OCI-LY7 (cell line): ENCODE measurements at regions not wholly inside any gene's neighbourhood (a gene's known extent, or its start where the extent isn't known, plus 50 kb on each side); places are given as distances from the start of the nearest gene placed in this dataset.
"Not testable (repeated sequence)": the region's sequence is repeated elsewhere in the genome, so short reads cannot be mapped to it uniquely, and the experiment has no call there.

ENCODE experiments used
- BruUV-seq: library from RNA; stranded (reverse); fragments of 400-500 nt; replicated peaks from 2 replicates; lab custom pipeline; 2021; lab: Mats Ljungman, UMichigan
- CTCF ChIA-PET: fragments of 300-600 bp; sonication (Branson Sonifier 250); formaldehyde crosslinking; loops from one replicate; lab custom pipeline; 2022; ENCODE audit warnings: antibody characterized with exemption; ENCODE audit not compliant: unreplicated experiment; lab: Charles Lee
- POLR2A ChIA-PET: fragments of 300-600 bp; sonication (Branson Sonifier 250); formaldehyde crosslinking; loops from one replicate; lab custom pipeline; 2022; ENCODE audit warnings: antibody characterized with exemption; lab: Charles Lee
- DNase-seq: peaks from one replicate; pipeline ENCODE4 v3.0.0-alpha.2; 2015; ENCODE audit warnings: low spot score
- H2AFZ ChIP-seq: fragments of 200-600 bp; sonication (generic), shearing (Covaris generic); 2 replicates; pipeline ENCODE4 v1.6.1; 2014; ENCODE audit warnings: mild to moderate bottlenecking, antibody characterized with exemption, low read length, moderate library complexity
- H3K27ac ChIP-seq: fragments of 200-600 bp; sonication (generic); 2 replicates; pipeline ENCODE4 v1.5.1; 2014; ENCODE audit warnings: mixed run types, low read depth, mild to moderate bottlenecking, moderate library complexity, low read length, inconsistent platforms; ENCODE audit not compliant: poor library complexity, severe bottlenecking
- H3K36me3 ChIP-seq: fragments of 200-600 bp; sonication (generic); 2 replicates; pipeline ENCODE4 v1.6.1; 2014; ENCODE audit warnings: mild to moderate bottlenecking, antibody characterized with exemption, low read length, moderate library complexity, mixed read lengths; ENCODE audit not compliant: insufficient read depth
- H3K4me1 ChIP-seq: fragments of 200-600 bp; sonication (generic); 2 replicates; pipeline ENCODE4 v1.5.1; 2014; ENCODE audit warnings: mild to moderate bottlenecking, low read length; ENCODE audit not compliant: insufficient read depth, poor library complexity, severe bottlenecking
- H3K4me2 ChIP-seq: fragments of 200-600 bp; sonication (generic); 2 replicates; pipeline ENCODE4 v1.6.1; 2014; ENCODE audit warnings: mild to moderate bottlenecking, low read length
- H3K4me3 ChIP-seq: fragments of 200-600 bp; sonication (generic); 2 replicates; pipeline ENCODE4 v1.5.1; 2014; ENCODE audit warnings: mild to moderate bottlenecking, low read depth, low read length; ENCODE audit not compliant: poor library complexity, severe bottlenecking
- H3K79me2 ChIP-seq: fragments of 200-600 bp; sonication (generic); 2 replicates; pipeline ENCODE4 v1.6.1; 2016; ENCODE audit warnings: low read depth, mild to moderate bottlenecking, low read length, moderate library complexity, mixed read lengths; ENCODE audit not compliant: insufficient read depth
- H3K9me2 ChIP-seq: fragments of 200-600 bp; sonication (generic); 2 replicates; pipeline ENCODE4 v1.6.1; 2016; ENCODE audit warnings: mild to moderate bottlenecking, low read length, mixed read lengths; ENCODE audit not compliant: insufficient read depth
- H3K9me3 ChIP-seq: fragments of 200-600 bp; sonication (generic); 2 replicates; pipeline ENCODE4 v1.6.1; 2014; ENCODE audit warnings: mild to moderate bottlenecking, mixed run types, low read length, mixed read lengths
- H4K20me1 ChIP-seq: fragments of 200-600 bp; sonication (generic); 2 replicates; pipeline ENCODE4 v1.6.1; 2014; ENCODE audit warnings: mild to moderate bottlenecking, antibody characterized with exemption, low read length, moderate library complexity, mixed read lengths; ENCODE audit not compliant: insufficient read depth
- intact Hi-C: fragments of 100-400 bp; cut with micrococcal nuclease; formaldehyde crosslinking; loops from one replicate; pipeline ENCODE4 v1.10.0; 2022; ENCODE audit not compliant: unreplicated experiment

DNA sequence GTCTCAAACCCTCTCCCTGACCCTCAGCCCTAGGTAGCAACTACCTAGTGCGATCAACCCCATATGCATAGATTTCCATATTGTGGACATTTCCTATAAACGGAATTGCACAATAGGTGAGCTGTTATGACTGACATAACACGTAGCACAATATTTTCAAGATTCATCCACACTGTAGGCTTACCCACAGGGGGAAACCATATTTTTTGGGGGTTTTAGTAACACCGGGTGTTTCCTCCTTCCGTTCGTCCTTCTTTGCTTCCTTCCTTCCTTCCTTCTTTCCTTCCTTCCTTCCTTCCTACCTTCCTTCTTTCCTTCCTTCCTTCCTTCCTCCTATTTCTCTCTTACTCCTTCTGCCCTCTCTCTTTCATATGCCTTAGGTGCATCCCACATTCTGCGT, 524.2 kb downstream of the CWH43 start:
- H3K4me2 ChIP-seq, H3K27ac ChIP-seq, H2AFZ ChIP-seq, DNase-seq, H3K9me2 ChIP-seq, H3K4me1 ChIP-seq, H4K20me1 ChIP-seq, CTCF ChIA-PET, H3K79me2 ChIP-seq, POLR2A ChIA-PET, BruUV-seq, intact Hi-C loops, H3K4me3 ChIP-seq, H3K36me3 ChIP-seq: not testable (repeated sequence)
- peaks cover 13% of the 10 kb centered on the region for H3K9me3 ChIP-seq

DNA sequence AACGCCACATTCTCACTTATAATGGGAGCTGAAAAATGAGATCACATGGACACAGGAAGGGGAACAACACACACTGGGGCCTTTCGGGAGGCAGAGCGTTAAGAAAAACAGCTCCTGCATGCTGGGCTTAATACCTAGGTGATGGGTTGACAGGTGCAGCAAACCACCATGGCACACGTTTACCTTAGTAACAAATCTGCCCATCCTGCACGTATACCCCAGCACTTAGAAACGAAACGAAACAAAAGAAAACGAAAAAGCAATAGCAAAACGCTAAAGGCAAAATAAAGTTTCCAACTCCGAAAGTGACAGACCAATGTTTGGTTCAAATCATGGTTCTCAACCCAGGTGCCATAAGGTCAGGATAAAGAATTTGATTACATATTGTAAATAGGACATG, 525.3 kb downstream of the CWH43 start:
- H3K27ac ChIP-seq, H3K36me3 ChIP-seq, H3K79me2 ChIP-seq, BruUV-seq, H3K4me3 ChIP-seq, H3K4me1 ChIP-seq, CTCF ChIA-PET, H2AFZ ChIP-seq, POLR2A ChIA-PET, H3K9me2 ChIP-seq, intact Hi-C loops, H3K4me2 ChIP-seq, H4K20me1 ChIP-seq: not testable (repeated sequence)
- DNase-seq = peak; percentile 0
- peaks cover 13% of the 10 kb centered on the region for H3K9me3 ChIP-seq

DNA sequence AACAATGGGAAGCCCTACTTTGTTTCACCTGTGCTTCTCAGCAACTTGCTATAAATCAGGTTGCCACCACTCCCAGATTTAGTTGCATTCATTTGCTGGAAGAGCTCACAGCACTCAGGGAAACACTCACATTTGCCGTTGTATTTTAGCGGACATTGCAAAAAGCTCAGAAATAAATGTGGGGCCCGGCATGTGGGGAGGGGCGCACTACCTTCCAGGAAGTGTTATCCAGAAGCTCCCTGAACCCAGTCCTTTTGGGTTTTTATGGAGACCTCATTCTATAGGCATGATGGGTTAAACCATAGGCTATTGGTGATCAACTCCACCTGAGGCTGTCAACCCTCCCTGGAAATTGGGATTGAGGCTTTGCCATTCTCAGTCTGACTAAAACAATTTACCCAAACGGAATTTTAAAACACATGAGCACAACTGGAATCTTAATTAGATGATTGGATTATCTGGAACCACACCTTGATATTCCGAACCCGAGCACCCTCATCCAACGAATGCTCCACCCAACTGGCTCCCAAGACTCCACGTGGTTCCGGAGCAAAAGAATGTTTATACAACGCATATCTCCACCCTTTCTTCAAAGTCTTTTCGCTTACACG, 525.9 kb downstream of the CWH43 start:
- BruUV-seq, CTCF ChIA-PET, POLR2A ChIA-PET: not testable (repeated sequence)

DNA sequence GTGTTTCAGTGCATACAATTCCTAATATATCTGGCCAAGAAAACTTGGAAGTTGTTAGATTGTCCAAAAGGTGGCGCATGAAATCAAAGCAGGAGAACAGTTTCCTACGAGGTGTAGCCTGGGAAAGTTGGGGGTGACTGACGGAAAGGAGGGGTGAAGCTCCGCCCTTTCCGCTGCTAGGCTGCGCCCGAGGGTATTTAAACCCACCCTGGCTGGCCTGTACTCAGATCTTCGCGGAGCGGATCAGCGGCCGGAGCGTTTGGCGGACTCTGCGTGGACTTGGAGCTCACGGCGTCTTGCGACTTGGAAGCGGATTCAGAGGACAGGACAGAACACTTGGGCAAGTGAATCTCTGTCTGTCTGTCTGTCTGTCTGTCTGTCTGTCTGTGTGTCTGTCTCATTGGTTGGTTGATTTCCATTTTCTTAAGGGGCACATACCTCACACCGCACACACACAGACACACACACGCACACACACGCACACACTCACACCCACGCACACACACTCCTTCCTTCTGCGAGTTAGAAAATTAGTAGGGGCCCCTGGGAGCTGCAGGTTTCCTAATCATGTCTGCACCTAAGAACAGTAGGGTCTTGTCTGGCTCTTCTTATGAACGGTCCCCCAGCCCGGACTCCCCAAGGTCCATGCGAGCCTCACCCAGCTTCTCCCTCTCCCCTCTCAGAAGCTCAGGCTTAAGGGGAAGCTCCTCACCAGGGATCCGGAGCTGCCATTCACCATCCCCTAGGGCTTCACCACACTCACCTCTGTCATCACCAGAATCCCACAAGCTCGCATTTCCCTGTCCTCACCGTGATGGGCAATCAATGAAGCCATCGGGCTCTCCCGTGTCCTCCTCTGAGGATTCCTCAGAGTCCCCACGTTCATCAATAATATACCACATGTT, 526.8 kb downstream of the CWH43 start:
- H4K20me1 ChIP-seq, BruUV-seq, H3K4me2 ChIP-seq, H3K36me3 ChIP-seq, POLR2A ChIA-PET, H3K4me1 ChIP-seq, H2AFZ ChIP-seq, CTCF ChIA-PET, H3K9me2 ChIP-seq, H3K27ac ChIP-seq, DNase-seq, H3K4me3 ChIP-seq, intact Hi-C loops, H3K79me2 ChIP-seq: not testable (repeated sequence)
- peaks cover 13% of the 10 kb centered on the region for H3K9me3 ChIP-seq

More for the DNA sequence above, 525.9 kb downstream of the CWH43 start:
- intact Hi-C loops, H2AFZ ChIP-seq, H3K4me1 ChIP-seq, H3K36me3 ChIP-seq, H3K79me2 ChIP-seq, H3K27ac ChIP-seq, H3K4me3 ChIP-seq, H4K20me1 ChIP-seq, H3K9me2 ChIP-seq, DNase-seq, H3K4me2 ChIP-seq: not testable (repeated sequence)
- H3K9me3 ChIP-seq = peaks cover 13% of the 10 kb centered on the region

DNA sequence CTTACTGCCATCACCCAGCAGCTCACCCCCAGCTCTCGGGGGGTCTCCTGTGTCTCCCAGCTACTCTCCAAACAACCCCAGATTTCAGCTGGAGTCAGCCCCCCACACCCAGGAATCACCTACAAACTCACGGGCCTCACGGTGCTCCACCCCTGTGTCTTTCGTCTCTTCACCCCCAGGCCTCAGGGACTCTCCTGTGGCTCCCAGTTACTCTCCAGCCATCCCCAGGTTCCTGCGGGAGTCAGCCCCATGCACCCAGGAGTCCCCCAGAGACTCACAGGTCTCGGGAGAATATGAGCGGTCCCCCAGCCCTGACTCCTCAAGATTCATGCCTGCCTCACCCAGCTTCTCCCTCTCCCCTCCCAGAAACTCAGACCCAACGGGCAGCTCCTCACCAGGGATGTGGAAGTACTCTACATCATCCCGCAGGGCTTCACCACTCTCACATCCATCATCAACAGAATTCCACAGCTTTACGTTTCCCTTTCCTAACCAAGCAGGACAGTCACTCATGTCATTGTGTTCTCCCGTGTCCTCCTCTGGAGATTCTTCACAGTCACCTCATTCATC, 527.6 kb downstream of the CWH43 start:
- intact Hi-C loops, BruUV-seq, CTCF ChIA-PET: not testable (repeated sequence)

DNA sequence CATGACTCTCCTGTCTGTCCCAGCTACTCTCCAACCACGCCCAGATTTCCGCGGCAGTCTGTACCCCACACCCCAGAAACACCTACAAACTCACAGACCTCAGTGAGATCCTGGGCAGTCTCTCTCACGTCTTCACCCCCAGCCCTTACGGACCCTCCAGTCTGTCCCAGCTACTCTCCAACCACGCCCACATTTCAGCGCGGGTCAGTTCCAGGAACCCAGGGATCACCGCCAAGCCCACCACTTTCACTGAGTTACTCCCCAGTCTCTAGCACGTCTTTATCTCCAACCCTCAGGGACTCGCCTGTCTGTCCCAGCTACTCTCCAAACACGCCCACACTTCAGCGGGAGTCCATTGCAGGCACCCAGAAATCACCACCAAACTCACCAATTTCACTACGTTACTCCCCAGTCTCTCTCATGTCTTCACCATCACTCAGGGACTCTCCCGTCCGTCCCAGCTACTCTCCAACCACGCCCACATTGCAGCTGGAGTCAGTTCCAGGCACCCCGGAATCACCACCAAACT, 528.2 kb downstream of the CWH43 start:
- peaks cover 13% of the 10 kb centered on the region for H3K9me3 ChIP-seq
- not testable (repeated sequence) for DNase-seq, BruUV-seq

More for the DNA sequence above, 527.6 kb downstream of the CWH43 start:
- H3K27ac ChIP-seq, H3K36me3 ChIP-seq, H3K4me2 ChIP-seq, H3K4me1 ChIP-seq, H2AFZ ChIP-seq, H3K4me3 ChIP-seq, DNase-seq, POLR2A ChIA-PET, H3K9me2 ChIP-seq, H3K79me2 ChIP-seq, H4K20me1 ChIP-seq: not testable (repeated sequence)
- peaks cover 13% of the 10 kb centered on the region for H3K9me3 ChIP-seq

More for the DNA sequence above, 528.2 kb downstream of the CWH43 start:
- H3K36me3 ChIP-seq, CTCF ChIA-PET, H2AFZ ChIP-seq, intact Hi-C loops, H3K79me2 ChIP-seq, H3K27ac ChIP-seq, H3K4me3 ChIP-seq, POLR2A ChIA-PET, H3K4me1 ChIP-seq, H3K9me2 ChIP-seq, H4K20me1 ChIP-seq, H3K4me2 ChIP-seq: not testable (repeated sequence)
